ENCODE measurements at regions not wholly inside any gene's neighbourhood (a gene's known extent, or its start where the extent isn't known, plus 50 kb on each side); places are given as distances from the start of the nearest gene placed in this dataset.

DNA sequence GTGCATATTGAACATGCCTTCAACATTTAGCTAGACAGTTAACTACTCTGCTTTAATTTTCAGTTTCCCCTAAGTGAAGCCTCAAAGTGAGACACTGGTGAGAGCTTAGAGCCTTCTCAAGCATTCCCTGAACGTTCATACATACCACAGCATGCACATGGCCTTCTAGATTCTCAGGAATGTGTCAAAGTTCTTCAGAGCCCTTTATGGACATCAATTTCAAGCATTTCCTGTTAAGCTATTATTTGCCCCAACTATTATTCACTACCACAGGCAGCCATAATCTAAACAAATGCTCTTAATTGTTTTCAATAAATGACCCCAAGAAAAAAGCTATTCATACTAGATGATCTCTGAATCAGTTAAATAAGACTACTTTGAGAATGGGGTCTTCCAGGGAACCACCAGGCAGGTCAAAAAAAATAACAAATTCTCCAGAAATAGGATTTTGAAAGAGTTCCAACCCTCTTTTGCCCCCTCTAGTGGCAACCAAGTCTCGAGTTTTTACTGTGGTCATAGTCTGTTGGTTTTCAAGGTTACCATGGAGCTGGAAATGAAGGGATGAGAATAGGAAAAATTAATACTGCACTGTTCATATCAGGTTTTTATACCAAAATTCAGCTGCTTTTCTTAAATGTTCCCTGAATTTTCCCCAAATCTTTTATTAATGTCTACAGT, 235.4 kb downstream of the RAB28 start:
- DNase-seq (ENCODE audit: low read depth), result no peak

DNA sequence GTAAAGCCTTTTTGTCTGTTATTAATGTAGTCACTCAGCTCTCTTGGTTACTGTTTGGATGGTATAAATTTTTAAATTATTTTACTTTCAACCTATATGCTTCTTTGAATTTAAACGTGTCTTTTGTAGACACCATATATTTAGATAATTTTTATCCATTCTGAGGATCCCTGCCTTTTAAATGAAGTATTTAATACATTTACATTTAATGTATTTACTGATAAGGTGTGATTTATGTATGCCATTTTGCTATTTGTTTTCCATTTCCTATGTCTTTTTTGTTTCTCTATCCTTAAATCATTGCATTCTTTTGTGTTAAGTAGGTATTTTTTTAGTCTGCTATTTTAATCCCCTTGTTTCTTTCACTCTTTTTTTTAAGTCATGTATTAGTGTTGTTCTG, 238.0 kb downstream of the RAB28 start:
- DNase-seq (ENCODE audit: low read depth), result no peak

DNA sequence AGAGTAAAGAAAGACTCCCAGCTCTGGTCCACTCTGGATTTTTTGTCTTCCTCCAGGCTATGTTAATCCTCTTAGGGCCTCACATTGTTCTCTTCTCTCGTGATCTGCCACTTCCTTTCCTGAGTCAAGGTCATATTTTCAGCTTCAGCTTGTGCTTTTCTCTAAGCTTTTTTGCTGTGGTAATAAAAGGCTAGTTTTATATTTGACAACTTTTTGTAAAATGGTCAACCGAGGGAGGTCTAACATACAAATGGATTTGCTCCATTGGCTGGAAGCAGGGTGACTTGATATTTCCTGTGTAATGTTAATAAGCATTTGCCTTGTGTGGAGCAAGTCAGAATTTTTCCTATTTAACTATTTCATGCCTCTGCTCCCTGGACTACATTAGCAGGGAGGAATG, 239.7 kb downstream of the RAB28 start:
- no peak for DNase-seq (ENCODE audit: low read depth)

DNA sequence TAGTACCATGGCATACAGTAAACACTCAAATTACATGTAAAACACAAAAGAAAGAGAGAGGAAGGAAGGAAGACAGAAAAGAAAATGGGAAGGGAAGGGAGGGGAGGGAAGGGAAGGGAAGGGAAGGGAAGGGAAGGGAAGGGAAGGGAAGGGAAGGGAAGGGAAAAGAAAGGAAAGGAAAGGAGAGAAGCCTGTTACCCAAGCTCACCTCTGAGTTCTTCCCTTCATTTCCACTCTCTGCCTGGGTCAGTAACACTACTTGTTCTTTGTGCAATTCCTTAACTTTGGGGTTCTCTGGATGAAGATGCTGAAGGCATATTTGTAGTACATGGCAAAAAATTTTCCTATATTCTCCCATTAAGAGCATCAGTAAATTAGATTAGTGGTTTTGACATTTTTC, 241.0 kb downstream of the RAB28 start:
- DNase-seq (ENCODE audit: low read depth), result no peak

DNA sequence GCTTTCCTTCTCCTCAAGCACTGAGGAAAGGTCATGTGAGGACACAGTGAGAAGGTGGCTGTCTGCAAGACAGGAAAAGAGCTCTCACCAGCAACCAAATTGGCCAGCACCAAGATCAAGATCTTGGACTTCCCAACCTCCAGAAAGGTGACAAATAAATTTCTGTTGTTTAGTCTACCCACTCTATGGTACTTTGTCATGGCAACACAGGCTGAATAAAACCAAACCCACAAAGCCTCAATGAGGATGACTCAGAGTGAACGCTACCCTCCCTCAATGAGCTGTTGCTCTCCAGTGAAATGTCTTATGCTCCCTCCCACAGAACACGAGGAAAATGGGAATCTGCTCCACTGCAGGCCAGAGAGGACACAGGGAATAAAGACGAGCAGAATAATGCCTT, 244.1 kb downstream of the RAB28 start:
- no peak for DNase-seq (ENCODE audit: low read depth)

- DNase-seq (ENCODE audit: low read depth), result no peak
Observed at GRCh38 chr4:13238936-13239335, 245.2 kb downstream of the RAB28 start.

- DNase-seq (ENCODE audit: low read depth), result no peak
Observed at GRCh38 chr4:13236485-13236884, 247.7 kb downstream of the RAB28 start.

- no peak for DNase-seq (ENCODE audit: low read depth)
Observed at GRCh38 chr4:13233755-13234154, 250.4 kb downstream of the RAB28 start.

- no peak for DNase-seq (ENCODE audit: low read depth)
Observed at GRCh38 chr4:13219971-13220370, 264.2 kb downstream of the RAB28 start.

DNA sequence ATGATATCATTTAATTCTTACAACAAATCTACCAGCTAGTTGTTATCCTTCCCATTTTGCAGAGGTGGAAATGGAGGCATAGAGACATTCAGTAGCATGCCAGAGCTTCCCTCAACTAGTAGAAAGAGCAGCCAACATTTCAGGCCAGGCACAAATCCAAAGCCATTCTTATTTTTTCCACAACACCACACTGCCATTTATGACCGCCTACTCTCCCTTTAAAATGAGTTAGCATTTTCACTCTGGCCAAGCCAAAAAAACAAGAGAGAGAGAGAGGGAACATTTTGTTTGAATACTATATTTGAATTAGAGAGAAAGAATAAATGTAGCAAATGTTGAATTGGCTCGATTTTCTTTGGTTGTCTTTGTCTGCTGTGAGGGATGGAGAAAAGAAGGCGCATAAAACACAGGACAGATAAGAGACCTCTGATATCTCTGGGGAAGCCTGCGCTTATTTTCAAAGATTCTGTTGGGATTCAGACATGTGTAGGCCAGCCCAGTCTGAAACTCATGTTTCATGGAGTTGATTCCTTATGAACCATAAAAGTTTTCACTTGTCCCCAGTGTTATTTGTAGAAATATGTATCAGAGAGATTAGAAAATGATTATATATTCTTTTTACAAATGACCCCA, 265.7 kb downstream of the RAB28 start:
- DNase-seq (ENCODE audit: low read depth), result no peak

GRCh38 chr4:13215560-13215959, 268.6 kb downstream of the RAB28 start:
- no peak for DNase-seq (ENCODE audit: low read depth)

DNA sequence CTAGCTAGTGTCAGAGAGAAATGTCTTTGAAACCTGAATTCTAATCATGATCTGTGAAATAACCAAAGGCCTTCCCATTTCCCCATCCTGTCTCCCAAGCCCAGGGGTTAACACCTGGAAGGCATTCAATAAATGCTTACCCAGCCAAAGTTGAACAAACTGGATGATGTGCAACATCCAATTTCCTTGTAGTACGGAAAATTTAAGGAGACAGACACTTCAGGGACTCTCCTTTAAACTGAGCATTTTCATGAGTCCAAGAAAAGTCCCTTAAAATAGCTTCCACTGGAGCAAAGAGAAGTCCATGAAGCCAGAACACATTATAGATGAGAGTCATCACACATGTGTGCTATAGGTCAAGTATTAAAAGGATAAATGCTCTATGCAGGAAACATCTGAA, 271.2 kb downstream of the RAB28 start:
- DNase-seq (ENCODE audit: low read depth), result no peak

DNA sequence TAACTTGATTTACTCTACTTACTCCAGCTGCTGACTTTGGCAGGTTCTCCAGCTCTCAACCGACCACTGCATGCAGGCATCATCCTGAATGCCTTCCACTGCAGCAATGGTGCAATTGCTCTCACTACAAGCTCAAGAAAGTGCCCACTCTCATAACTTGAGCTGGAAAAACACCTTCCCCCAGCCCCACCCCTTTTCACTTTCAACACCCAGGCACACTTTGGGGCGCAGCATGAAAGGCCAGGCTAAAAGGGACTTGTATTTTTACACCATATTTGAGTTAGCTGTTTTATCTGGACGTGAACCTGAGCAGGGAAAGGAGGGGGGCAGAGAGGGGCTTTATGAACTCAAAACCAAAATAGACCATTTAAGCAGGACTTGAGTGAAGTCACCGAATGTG, 274.5 kb downstream of the RAB28 start:
- no peak for DNase-seq (ENCODE audit: low read depth)

DNA sequence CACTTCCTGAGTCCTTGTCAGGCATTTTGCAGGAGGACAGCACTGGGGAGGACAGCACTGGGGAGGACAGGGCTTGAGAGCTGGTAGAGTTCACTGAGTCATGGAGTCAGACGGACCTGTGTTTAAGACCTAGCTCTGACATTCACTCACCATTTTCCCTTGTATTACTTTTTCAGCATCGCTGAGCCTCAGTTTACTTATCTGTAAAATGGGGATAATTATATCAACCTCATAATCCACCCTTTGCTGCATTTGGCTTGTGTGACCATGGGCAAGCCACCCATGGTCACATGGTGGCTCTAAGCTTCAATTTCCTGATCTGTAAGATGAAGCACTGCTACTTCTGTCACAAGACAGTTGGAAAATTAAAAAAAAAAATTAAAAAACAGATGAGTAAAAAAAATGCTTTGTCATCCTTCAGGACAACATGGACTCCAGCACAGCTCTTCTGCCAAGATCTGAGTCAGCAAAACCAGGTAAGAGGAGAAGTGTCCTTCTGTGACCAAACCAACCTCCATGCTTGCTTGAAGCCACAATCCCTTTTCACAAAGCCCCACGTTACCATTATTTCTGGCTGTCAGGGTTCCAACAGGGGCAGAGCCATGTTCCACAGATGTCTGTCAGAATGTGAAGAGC, 275.5 kb downstream of the RAB28 start:
- no peak for DNase-seq (ENCODE audit: low read depth)

DNA sequence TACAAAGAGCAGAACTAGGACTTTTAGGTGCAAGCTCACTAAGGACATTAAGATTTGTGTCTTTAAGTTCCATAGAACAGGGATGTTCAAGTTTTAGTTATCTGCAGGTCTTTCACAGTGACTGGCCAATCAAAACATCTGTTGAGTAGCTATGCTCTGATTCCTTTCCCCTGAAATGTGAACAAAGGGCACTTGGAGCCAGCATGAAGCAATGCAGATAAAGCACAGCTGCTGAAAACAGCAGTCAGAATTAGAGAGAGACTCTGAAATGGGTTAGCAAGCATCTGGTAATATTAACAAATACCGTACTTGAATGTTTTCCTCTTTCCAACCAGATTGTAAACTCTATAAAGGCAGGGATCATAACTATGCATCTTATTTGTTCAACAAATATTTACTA, 276.9 kb downstream of the RAB28 start:
- DNase-seq (ENCODE audit: low read depth), result no peak

DNA sequence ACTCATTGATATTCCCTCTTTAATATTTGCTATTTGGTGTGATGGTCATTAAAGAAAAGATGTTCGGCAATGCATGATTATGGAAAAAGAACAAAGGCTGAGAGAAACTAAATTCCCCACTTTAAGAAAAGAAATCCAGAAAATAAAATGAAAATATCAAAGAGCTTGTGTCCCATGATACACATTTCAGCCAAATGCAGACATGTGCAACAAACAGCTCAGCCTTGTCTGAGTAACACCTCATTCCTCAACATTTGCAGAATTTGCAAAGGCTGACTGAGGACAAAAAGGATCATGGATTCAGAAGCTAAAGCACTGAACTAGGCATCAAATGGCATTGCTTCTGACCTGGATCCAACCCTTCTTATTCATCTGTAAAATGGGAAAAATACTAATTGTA, 281.0 kb downstream of the RAB28 start:
- no peak for DNase-seq (ENCODE audit: low read depth)

DNA sequence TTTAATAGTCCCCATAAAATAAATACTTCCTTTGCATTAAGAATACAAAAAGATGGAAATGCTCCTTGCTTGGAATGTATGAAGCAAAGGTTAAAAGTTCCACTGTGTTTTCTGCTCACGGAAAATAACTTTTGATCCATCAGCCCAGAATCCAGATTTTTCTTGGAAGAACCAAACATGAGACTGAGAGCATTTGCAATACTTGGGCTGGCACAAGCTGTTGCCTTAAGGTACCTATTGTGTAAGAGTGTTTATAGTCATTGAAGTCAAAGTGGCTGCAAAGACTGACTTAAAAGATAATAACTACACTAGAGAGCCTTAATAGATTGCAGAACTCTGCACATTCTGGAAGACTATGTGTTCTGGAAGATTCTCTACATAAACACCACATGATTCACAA, 281.4 kb downstream of the RAB28 start:
- no peak for DNase-seq (ENCODE audit: low read depth)

DNA sequence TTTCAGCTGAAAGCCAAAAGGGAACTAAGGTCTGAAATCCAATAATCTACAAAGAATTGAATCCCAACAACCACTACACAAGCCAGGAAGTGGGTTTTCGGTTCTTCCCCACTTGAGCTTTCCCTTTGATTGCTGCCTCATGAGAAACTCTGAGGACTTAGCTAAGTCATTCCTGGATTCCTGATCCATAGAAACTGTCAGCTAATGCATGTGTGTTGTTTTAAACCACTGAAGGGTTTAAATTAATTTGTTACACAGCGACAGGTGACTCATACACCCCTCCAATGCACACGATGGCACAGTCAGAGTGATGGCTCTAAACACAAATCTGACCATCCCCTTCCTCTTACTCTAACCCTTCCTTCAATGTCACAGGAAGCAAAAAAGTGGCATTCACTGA, 282.9 kb downstream of the RAB28 start:
- DNase-seq (ENCODE audit: low read depth), result no peak

GRCh38 chr4:13196721-13197120, 287.4 kb downstream of the RAB28 start:
- no peak for DNase-seq (ENCODE audit: low read depth)

DNA sequence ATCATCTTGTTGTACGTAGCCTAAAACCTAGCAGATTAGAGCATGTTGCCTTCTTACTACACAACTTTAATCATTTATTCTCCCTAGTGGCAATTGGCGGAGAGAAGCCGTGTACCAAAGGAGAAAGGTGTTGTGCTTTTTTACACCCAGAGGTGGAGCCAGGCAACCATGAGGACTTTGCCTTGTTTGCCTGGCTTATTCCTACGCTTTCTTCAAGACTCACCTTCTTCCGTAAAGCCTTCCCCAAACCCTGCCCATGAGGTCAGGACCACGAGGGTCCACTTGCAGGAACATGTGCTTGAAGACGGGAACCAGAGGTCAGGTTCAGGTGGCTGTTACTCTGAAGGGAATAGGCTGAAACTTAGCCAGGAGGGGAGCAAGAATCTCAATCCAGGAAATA, 290.5 kb downstream of the RAB28 start:
- no peak for DNase-seq (ENCODE audit: low read depth)

GRCh38 chr4:13190093-13190721, 293.9 kb downstream of the RAB28 start:
- DNase-seq (ENCODE audit: low read depth), result no peak

DNA sequence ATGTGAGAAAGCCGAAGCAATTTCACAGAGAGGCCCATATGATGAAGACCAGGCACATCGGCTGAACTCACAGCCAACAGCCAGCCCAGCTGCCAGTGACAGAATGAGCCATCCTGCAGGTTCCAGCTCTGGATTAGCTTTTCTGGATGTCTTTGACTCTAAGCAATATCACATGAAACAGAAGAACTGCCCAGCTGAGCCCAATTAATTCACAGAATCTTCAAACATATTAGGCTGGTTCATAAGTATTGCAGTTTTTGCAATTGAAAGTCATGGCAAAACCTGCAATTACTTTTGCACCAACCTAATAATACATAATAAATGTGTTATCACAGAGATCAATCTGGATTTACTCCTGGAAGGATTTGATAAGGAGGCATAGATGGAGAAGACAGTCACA, 299.9 kb downstream of the RAB28 start:
- DNase-seq (ENCODE audit: low read depth), result no peak

DNA sequence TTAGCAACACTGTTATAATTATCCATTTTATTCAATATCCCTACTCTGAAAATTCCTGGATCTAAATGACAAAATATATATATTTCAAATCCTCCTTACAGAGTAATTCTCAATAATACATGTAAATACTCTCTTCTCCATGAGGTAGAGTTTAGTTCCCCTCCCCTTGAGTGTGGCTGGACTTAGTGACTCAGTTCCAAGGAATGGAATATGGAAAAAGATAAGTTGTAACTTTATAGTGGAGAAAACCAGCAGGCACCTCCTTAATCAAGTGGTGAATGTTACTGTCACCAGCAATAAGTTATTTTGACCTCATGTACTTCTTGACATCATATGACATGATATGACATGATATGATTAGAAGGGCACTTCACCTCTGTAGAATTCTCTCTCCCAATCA, 302.0 kb downstream of the RAB28 start:
- DNase-seq (ENCODE audit: low read depth), result no peak

All from stimulated activated CD4-positive, alpha-beta T cell treated with anti-CD3 and anti-CD28 coated beads, Interleukin-2, amount 100 ng/mL, for 4 hours (primary cell).